Liver (tissue), 8 donors: ENCODE measurements at regions not wholly inside any gene's neighbourhood (a gene's known extent, or its start where the extent isn't known, plus 50 kb on each side); places are given as distances from the start of the nearest gene placed in this dataset.

ENCODE experiments used
- DNase-seq: peaks from one replicate; pipeline ENCODE4 v3.0.0-alpha.2; 2017; ENCODE audit warnings: low spot score
- H3K27ac ChIP-seq, 2 donors: one replicate each; pipeline ENCODE4 v1.7.0; 2013; ENCODE audit warnings: inconsistent platforms in 2 of 2, low read length in 2 of 2, control low read depth in 1 of 2, low read depth in 1 of 2, mild to moderate bottlenecking in 1 of 2
- H3K27me3 ChIP-seq, 4 donors: one replicate each; pipeline versions ENCODE4 v1.6.1 to v1.7.0; 2013; ENCODE audit warnings: low read length in 3 of 4, inconsistent platforms in 1 of 4, mild to moderate bottlenecking in 1 of 4, moderate library complexity in 1 of 4; ENCODE audit not compliant: control insufficient read depth in 4 of 4, insufficient read depth in 4 of 4
- H3K36me3 ChIP-seq, 4 donors: one replicate each; pipeline versions ENCODE4 v1.6.1 to v1.7.0; 2013; ENCODE audit warnings: low read length in 3 of 4, mild to moderate bottlenecking in 3 of 4, low read depth in 1 of 4, moderate library complexity in 1 of 4; ENCODE audit not compliant: control insufficient read depth in 4 of 4, insufficient read depth in 3 of 4
- H3K4me1 ChIP-seq, 4 donors: one replicate each; pipeline versions ENCODE4 v1.6.1 to v1.7.0; 2013; ENCODE audit warnings: low read length in 3 of 4, mild to moderate bottlenecking in 3 of 4, moderate library complexity in 1 of 4; ENCODE audit not compliant: control insufficient read depth in 4 of 4, insufficient read depth in 4 of 4
- H3K4me3 ChIP-seq, 3 donors: one replicate each; pipeline versions ENCODE4 v1.6.1 to v1.7.0; 2013; ENCODE audit warnings: low read length in 3 of 3, control low read depth in 1 of 3, low read depth in 1 of 3, mild to moderate bottlenecking in 1 of 3
- H3K9ac ChIP-seq, 2 donors: one replicate each; pipeline ENCODE4 v1.7.0; 2013; ENCODE audit warnings: low read length in 2 of 2, mild to moderate bottlenecking in 2 of 2, moderate library complexity in 2 of 2, control low read depth in 1 of 2, low read depth in 1 of 2
- H3K9me3 ChIP-seq, 4 donors: one replicate each; pipeline versions ENCODE4 v1.6.1 to v1.7.0; 2013; ENCODE audit warnings: low read length in 3 of 4; ENCODE audit not compliant: control insufficient read depth in 4 of 4
- CTCF ChIP-seq: fragments of 150-350 bp; IDR thresholded peaks from 2 replicates; pipeline ENCODE4 v1.5.1; 2017; ENCODE audit warnings: improper control_type of control experiment, low read depth, low read length; ENCODE audit not compliant: missing input control
- EGR1 ChIP-seq, 2 donors: IDR thresholded peaks; 2 replicates each; pipeline ENCODE4 v1.6.1; 2016 to 2018; ENCODE audit warnings: antibody characterized with exemption in 2 of 2, low read depth in 2 of 2
- FOXA1 ChIP-seq: IDR thresholded peaks from 2 replicates; pipeline ENCODE4 v1.6.1; 2016; ENCODE audit warnings: antibody characterized with exemption
- FOXA2 ChIP-seq: IDR thresholded peaks from 2 replicates; pipeline ENCODE4 v1.6.1; 2016; ENCODE audit warnings: antibody characterized with exemption
- GABPA ChIP-seq, 2 donors: IDR thresholded peaks in 1 of 2; conservative IDR thresholded peaks in 1 of 2; 2 replicates each; pipeline ENCODE4 v1.6.1; 2016; ENCODE audit warnings: antibody characterized with exemption in 2 of 2, mild to moderate bottlenecking in 1 of 2, moderate library complexity in 1 of 2
- HNF4A ChIP-seq, 2 donors: conservative IDR thresholded peaks; 2 replicates each; pipeline ENCODE4 v1.6.1; 2016; ENCODE audit warnings: antibody characterized with exemption in 2 of 2, mild to moderate bottlenecking in 2 of 2
- HNF4G ChIP-seq: IDR thresholded peaks from 2 replicates; pipeline ENCODE4 v1.6.1; 2016; ENCODE audit warnings: antibody characterized with exemption
- MAX ChIP-seq: IDR thresholded peaks from 2 replicates; pipeline ENCODE4 v1.6.1; 2016; ENCODE audit warnings: antibody characterized with exemption
- NR2F2 ChIP-seq: IDR thresholded peaks from 2 replicates; pipeline ENCODE4 v1.6.1; 2016; ENCODE audit warnings: antibody characterized with exemption
- RAD21 ChIP-seq, 2 donors: IDR thresholded peaks; 2 replicates each; pipeline ENCODE4 v1.6.1; 2016; ENCODE audit warnings: antibody characterized with exemption in 2 of 2, mild to moderate bottlenecking in 2 of 2
- REST ChIP-seq: IDR thresholded peaks from 2 replicates; pipeline ENCODE4 v1.6.1; 2016; ENCODE audit warnings: antibody characterized with exemption, mild to moderate bottlenecking
- RXRA ChIP-seq, 2 donors: IDR thresholded peaks; 2 replicates each; pipeline ENCODE4 v1.6.1; 2017 to 2018; ENCODE audit warnings: antibody characterized with exemption in 2 of 2, mild to moderate bottlenecking in 1 of 2
- SP1 ChIP-seq: IDR thresholded peaks from 2 replicates; pipeline ENCODE4 v1.6.1; 2018; ENCODE audit warnings: antibody characterized with exemption, mild to moderate bottlenecking
- TAF1 ChIP-seq: conservative IDR thresholded peaks from 2 replicates; pipeline ENCODE4 v1.6.1; 2016; ENCODE audit warnings: antibody characterized with exemption, mild to moderate bottlenecking
- YY1 ChIP-seq: IDR thresholded peaks from 2 replicates; pipeline ENCODE4 v1.6.1; 2016; ENCODE audit warnings: antibody characterized with exemption, mild to moderate bottlenecking
- WGBS: extraction: QIAGEN DNeasy Blood & Tissue Kit; methylation state at CpG from one replicate; pipeline ENCODE4 v1.1.7; 2013; 5-methylcytosine and 5-hydroxymethylcytosine counted together
- donor health status: healthy.
- donor health status: healthy.
- donor health status: healthy.
- donor health status: healthy.
- donor health status: healthy.

GRCh38 chr4:177222781-177223180 lies 86.9 kb upstream of the NEIL3 start (continued):
- TF ChIP-seq REST, result no peak
- no peak for TF ChIP-seq MAX
- TF ChIP-seq RXRA (IDR thresholded peaks at IDR 0.05), result no peak
- no peak for TF ChIP-seq FOXA1
- TF ChIP-seq NR2F2, result no peak
- no peak for TF ChIP-seq HNF4A (conservative IDR thresholded peaks at IDR 0.05)
- no peak for TF ChIP-seq HNF4G
- no peak for TF ChIP-seq RAD21 (IDR thresholded peaks at IDR 0.05)
- no peak for TF ChIP-seq FOXA2

GRCh38 chr4:177225605-177226004 lies 84.1 kb upstream of the NEIL3 start:
- Histone ChIP-seq H3K9me3 (no peaks in the 10 kb centered on the region), H3K36me3 (no peaks in the 10 kb centered on the region), H3K27ac (no peak overlapping the region), H3K9ac (no peak overlapping the region), H3K4me1 (no peaks in the 10 kb centered on the region), H3K27me3 (no peaks in the 10 kb centered on the region), H3K4me3 (no peak overlapping the region)
- no peak for TF ChIP-seq HNF4G
- 64% methylated on average over 1 of the region's 1 CpG for WGBS
- no peak for DNase-seq

GRCh38 chr4:177227636-177228035 lies 82.0 kb upstream of the NEIL3 start:
- Histone ChIP-seq H3K36me3 (no peaks in the 10 kb centered on the region), H3K27ac (no peak overlapping the region), H3K4me1 (no peaks in the 10 kb centered on the region), H3K9ac (no peak overlapping the region), H3K27me3 (peaks cover 0 to 3% (median 0%) of the 10 kb centered on the region in 4 donors), H3K9me3 (no peaks in the 10 kb centered on the region), H3K4me3 (no peak overlapping the region)
- 91% methylated on average over 21 of the region's 21 CpGs for WGBS
- TF ChIP-seq FOXA1, result no peak
- no peak for TF ChIP-seq HNF4A (conservative IDR thresholded peaks at IDR 0.05)
- no peak for TF ChIP-seq SP1
- TF ChIP-seq MAX, result no peak
- no peak for TF ChIP-seq EGR1 (IDR thresholded peaks at IDR 0.05; ENCODE audit: low read depth in 2 of 2)
- TF ChIP-seq HNF4G, result no peak
- no peak for TF ChIP-seq YY1
- no peak for TF ChIP-seq GABPA (IDR thresholded peaks at IDR 0.05 in 1 of 2, conservative IDR thresholded peaks at IDR 0.05 in 1 of 2)
- no peak for TF ChIP-seq TAF1
- TF ChIP-seq RAD21 (IDR thresholded peaks at IDR 0.05), result no peak
- TF ChIP-seq CTCF, result no peak
- TF ChIP-seq RXRA (IDR thresholded peaks at IDR 0.05), result no peak
- DNase-seq, result no peak
